ENCODE measurements at regions not wholly inside any gene's neighbourhood (a gene's known extent, or its start where the extent isn't known, plus 50 kb on each side); places are given as distances from the start of the nearest gene placed in this dataset.

DNA sequence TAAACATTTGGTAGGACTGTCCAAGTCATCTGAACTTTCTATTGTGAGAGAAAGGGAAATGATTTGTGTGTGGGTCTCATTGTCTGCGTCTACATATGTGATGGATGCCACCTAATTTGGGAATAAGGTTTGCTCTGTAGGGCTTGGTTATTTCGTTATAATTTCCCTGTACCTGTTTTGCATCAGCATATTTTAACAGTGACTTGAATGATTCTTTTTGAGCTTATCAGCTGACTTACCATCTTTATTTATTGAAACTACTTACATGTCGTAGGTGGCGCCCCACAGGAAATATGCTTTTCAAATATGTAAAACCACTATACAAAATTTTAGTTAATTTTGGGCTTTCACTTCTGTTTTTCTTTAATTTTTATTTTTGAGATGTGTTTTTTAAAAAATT, 56.5 kb upstream of the BCAT1 start:
- no peak for DNase-seq

DNA sequence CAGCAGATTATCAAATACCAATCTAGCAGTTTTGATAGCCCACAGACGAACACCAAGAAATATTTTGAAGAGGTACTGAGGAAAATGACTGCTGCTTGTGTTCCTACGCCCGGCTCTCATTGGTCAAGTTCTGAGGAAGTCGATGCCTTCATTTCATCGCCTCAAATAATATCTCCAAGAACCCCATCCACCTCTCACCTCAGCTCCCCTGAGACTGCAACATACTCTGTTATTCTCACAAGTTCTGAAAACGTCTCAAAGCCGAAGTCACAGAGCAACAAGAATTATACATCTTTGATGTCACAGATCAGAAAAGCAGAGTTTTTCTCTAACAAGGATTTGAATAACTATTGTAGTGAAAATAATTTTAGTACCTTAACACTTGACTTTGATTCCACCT, 55.5 kb upstream of the BCAT1 start:
- DNase-seq = no peak

- no peak for DNase-seq
These were observed 52.4 kb upstream of the BCAT1 start for GRCh38 chr12:25001311-25001710.

Data from hippocampal formation (tissue), 2 donors.